ENCODE measurements at regions not wholly inside any gene's neighbourhood (a gene's known extent, or its start where the extent isn't known, plus 50 kb on each side); places are given as distances from the start of the nearest gene placed in this dataset.

DNA sequence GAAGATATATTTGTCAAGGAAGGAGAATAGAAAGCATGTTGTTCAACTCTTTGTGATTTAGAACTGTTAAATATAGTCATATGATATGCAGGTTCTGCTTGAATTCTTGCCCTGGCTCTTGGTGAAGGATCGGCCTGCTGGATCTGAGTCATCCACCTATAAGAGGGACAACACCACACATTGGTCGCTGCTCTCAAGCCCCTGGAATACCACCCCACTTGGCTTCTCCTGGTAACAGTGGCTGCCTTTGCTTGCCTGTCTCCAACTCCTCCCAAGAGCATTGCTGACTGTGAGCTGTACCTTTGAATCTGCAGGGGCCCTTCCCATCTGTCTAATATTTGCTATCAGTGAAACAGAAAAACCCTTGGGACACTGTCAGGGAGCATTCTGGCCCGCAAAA lies 78.9 kb upstream of the DGKG start:
- TF ChIP-seq CTCF (IDR thresholded peaks at IDR 0.05) (no peak), POLR2A (IDR thresholded peaks at IDR 0.05) (no peak), POLR2AphosphoS5 (IDR thresholded peaks at IDR 0.05) (no peak)
